ENCODE measurements at regions not wholly inside any gene's neighbourhood (a gene's known extent, or its start where the extent isn't known, plus 50 kb on each side); places are given as distances from the start of the nearest gene placed in this dataset.

GRCh38 chr16:7843261-7843660 is 510.6 kb downstream of the RBFOX1 start:
- CTCF ChIA-PET: no interaction called here
- POLR2A ChIA-PET: no interaction called here

GRCh38 chr16:7839568-7839967 is 506.9 kb downstream of the RBFOX1 start:
- ChIA-PET CTCF (no interaction called here), POLR2A (no interaction called here)
- Histone ChIP-seq H3K36me3 (ENCODE audit: control insufficient read depth, insufficient read depth, low read length) (no peaks in the 10 kb centered on the region), H3K27me3 (ENCODE audit: control insufficient read depth, insufficient read depth, low read length) (no peaks in the 10 kb centered on the region), H3K4me3 (ENCODE audit: low read depth, low read length) (no peak overlapping the region)
- no peak for DNase-seq (ENCODE audit: low read depth)
- TF ChIP-seq CTCF (IDR thresholded peaks at IDR 0.05; ENCODE audit: insufficient read depth, low read depth, low read length): no peak

More at GRCh38 chr16:7843261-7843660, 510.6 kb downstream of the RBFOX1 start:
- no peak for TF ChIP-seq CTCF (IDR thresholded peaks at IDR 0.05; ENCODE audit: insufficient read depth, low read depth, low read length)
- no peak for DNase-seq (ENCODE audit: low read depth)
- no peaks in the 10 kb centered on the region for H3K36me3 ChIP-seq (ENCODE audit: control insufficient read depth, insufficient read depth, low read length)
- H3K27me3 ChIP-seq (ENCODE audit: control insufficient read depth, insufficient read depth, low read length): no peaks in the 10 kb centered on the region
- no peak overlapping the region for H3K4me3 ChIP-seq (ENCODE audit: low read depth, low read length)

GRCh38 chr16:7834771-7835431 is 502.3 kb downstream of the RBFOX1 start:
- CTCF ChIA-PET: no interaction called here

GRCh38 chr16:7820816-7821215 is 488.2 kb downstream of the RBFOX1 start:
- Histone ChIP-seq H3K36me3 (ENCODE audit: control insufficient read depth, insufficient read depth, low read length) (no peaks in the 10 kb centered on the region), H3K27me3 (ENCODE audit: control insufficient read depth, insufficient read depth, low read length) (no peaks in the 10 kb centered on the region), H3K4me3 (ENCODE audit: low read depth, low read length) (no peak overlapping the region)
- no peak for TF ChIP-seq CTCF (IDR thresholded peaks at IDR 0.05; ENCODE audit: insufficient read depth, low read depth, low read length)
- CTCF ChIA-PET: no interaction called here
- DNase-seq (ENCODE audit: low read depth): no peak
- POLR2A ChIA-PET: no interaction called here

More at GRCh38 chr16:7834771-7835431, 502.3 kb downstream of the RBFOX1 start:
- no peak for DNase-seq (ENCODE audit: low read depth)
- no peak for TF ChIP-seq CTCF (IDR thresholded peaks at IDR 0.05; ENCODE audit: insufficient read depth, low read depth, low read length)
- POLR2A ChIA-PET: no interaction called here
- Histone ChIP-seq H3K4me3 (ENCODE audit: low read depth, low read length) (no peak overlapping the region), H3K36me3 (ENCODE audit: control insufficient read depth, insufficient read depth, low read length) (no peaks in the 10 kb centered on the region), H3K27me3 (ENCODE audit: control insufficient read depth, insufficient read depth, low read length) (no peaks in the 10 kb centered on the region)

- ChIA-PET CTCF (no interaction called here), POLR2A (no interaction called here)
- DNase-seq (ENCODE audit: low read depth): no peak
- Histone ChIP-seq H3K27me3 (ENCODE audit: control insufficient read depth, insufficient read depth, low read length) (no peaks in the 10 kb centered on the region), H3K4me3 (ENCODE audit: low read depth, low read length) (no peak overlapping the region), H3K36me3 (ENCODE audit: control insufficient read depth, insufficient read depth, low read length) (no peaks in the 10 kb centered on the region)
- TF ChIP-seq CTCF (IDR thresholded peaks at IDR 0.05; ENCODE audit: insufficient read depth, low read depth, low read length): no peak
Measured at GRCh38 chr16:7805686-7806396, 473.2 kb downstream of the RBFOX1 start.
